Caco-2 (cell line): ENCODE measurements at regions not wholly inside any gene's neighbourhood (a gene's known extent, or its start where the extent isn't known, plus 50 kb on each side); places are given as distances from the start of the nearest gene placed in this dataset.

ENCODE experiments used
- BruUV-seq: library from RNA; stranded (reverse); fragments of 400-500 nt; replicated peaks from 2 replicates; lab custom pipeline; 2021; lab: Mats Ljungman, UMichigan
- CTCF ChIA-PET: fragments of 300-600 bp; sonication (Branson Sonifier 250); formaldehyde crosslinking; loops from one replicate; lab custom pipeline; 2022; ENCODE audit warnings: antibody characterized with exemption; lab: Charles Lee
- POLR2A ChIA-PET: fragments of 300-600 bp; sonication (Branson Sonifier 250); formaldehyde crosslinking; loops from one replicate; lab custom pipeline; 2022; ENCODE audit warnings: antibody characterized with exemption; lab: Charles Lee
- DNase-seq, 2 experiments: peaks; one replicate each; pipeline versions ENCODE4 v3.0.0 to v3.0.0-alpha.2; 2020 to 2022
- H3K27me3 ChIP-seq: replicated peaks from 2 replicates; pipeline ENCODE4 v1.6.0; 2011; ENCODE audit warnings: low read length; ENCODE audit not compliant: control insufficient read depth, insufficient read depth
- H3K36me3 ChIP-seq: 2 replicates; pipeline ENCODE4 v1.5.1; 2011; ENCODE audit warnings: low read length; ENCODE audit not compliant: control insufficient read depth, insufficient read depth
- H3K4me1 ChIP-seq: fragments of 250-450 bp; sonication (Bioruptor Pico); 2 replicates; pipeline ENCODE4 v1.5.1; 2020; ENCODE audit warnings: mild to moderate bottlenecking
- H3K4me3 ChIP-seq: 2 replicates; pipeline ENCODE4 v1.5.1; 2011; ENCODE audit warnings: low read depth, mild to moderate bottlenecking, control low read depth, low read length
- H3K9me3 ChIP-seq: fragments of 250-450 bp; sonication (Bioruptor Pico); 2 replicates; pipeline ENCODE4 v1.5.1; 2020; ENCODE audit warnings: mild to moderate bottlenecking, moderate library complexity
- H3K27ac Mint-ChIP-seq: one replicate; pipeline ENCODE4 v1.8.0; 2022; ENCODE audit warnings: mixed read lengths; ENCODE audit not compliant: unreplicated experiment
- H3K27me3 Mint-ChIP-seq: one replicate; pipeline ENCODE4 v1.8.0; 2022; ENCODE audit warnings: mixed read lengths; ENCODE audit not compliant: insufficient read depth, unreplicated experiment
- H3K36me3 Mint-ChIP-seq: one replicate; pipeline ENCODE4 v1.8.0; 2022; ENCODE audit warnings: mild to moderate bottlenecking, mixed read lengths; ENCODE audit not compliant: insufficient read depth, unreplicated experiment
- H3K4me1 Mint-ChIP-seq: one replicate; pipeline ENCODE4 v1.8.0; 2022; ENCODE audit warnings: low read depth, mixed read lengths; ENCODE audit not compliant: unreplicated experiment
- H3K4me3 Mint-ChIP-seq: one replicate; pipeline ENCODE4 v1.8.0; 2022; ENCODE audit warnings: mild to moderate bottlenecking, moderate library complexity, mixed read lengths; ENCODE audit not compliant: unreplicated experiment
- H3K9me3 Mint-ChIP-seq: one replicate; pipeline ENCODE4 v1.8.0; 2022; ENCODE audit warnings: mixed read lengths; ENCODE audit not compliant: unreplicated experiment
- CTCF ChIP-seq, 2 experiments: fragments of 200-600 bp in 1 of 2; IDR thresholded peaks; 1 replicate in 1 of 2; 2 replicates in 1 of 2; pipeline versions ENCODE4 v1.5.1 to v1.8.0; 2011 to 2022; ENCODE audit warnings: antibody characterized with exemption in 1 of 2, control low read depth in 1 of 2, inconsistent platforms in 1 of 2, low read depth in 1 of 2, low read length in 1 of 2, mild to moderate bottlenecking in 1 of 2, moderate library complexity in 1 of 2; ENCODE audit not compliant: insufficient read depth in 1 of 2, severe bottlenecking in 1 of 2, unreplicated experiment in 1 of 2
- intact Hi-C: fragments of 100-400 bp; cut with micrococcal nuclease; formaldehyde crosslinking; loops from one replicate; pipeline ENCODE4 v1.10.0; 2022; ENCODE audit not compliant: unreplicated experiment

GRCh38 chr4:141922236-141922635 lies 285.9 kb downstream of the IL15 start:
- intact Hi-C loops, result no loop called here

GRCh38 chr4:141926406-141926805 lies 290.0 kb downstream of the IL15 start:
- no peaks in the 10 kb centered on the region for H3K9me3 Mint-ChIP-seq
- ChIA-PET POLR2A (no interaction called here), CTCF (no interaction called here)
- no peak for TF ChIP-seq CTCF (IDR thresholded peaks at IDR 0.05; ENCODE audit: insufficient read depth in 1 of 2, low read depth in 1 of 2, low read length in 1 of 2, severe bottlenecking in 1 of 2, unreplicated experiment in 1 of 2)
- peaks cover 2% of the 10 kb centered on the region for H3K27me3 Mint-ChIP-seq
- DNase-seq, result no peak
- BruUV-seq, result no TSS peak
- no peak overlapping the region for H3K4me3 Mint-ChIP-seq
- H3K4me1 Mint-ChIP-seq, result no peaks in the 10 kb centered on the region
- Histone ChIP-seq H3K27me3 (no peaks in the 10 kb centered on the region), H3K4me1 (no peaks in the 10 kb centered on the region), H3K4me3 (no peak overlapping the region), H3K36me3 (no peaks in the 10 kb centered on the region), H3K9me3 (no peaks in the 10 kb centered on the region)
- H3K27ac Mint-ChIP-seq, result no peak overlapping the region
- intact Hi-C loops, result no loop called here
- no peaks in the 10 kb centered on the region for H3K36me3 Mint-ChIP-seq

More at GRCh38 chr4:141922236-141922635, 285.9 kb downstream of the IL15 start:
- DNase-seq, result no peak
- TF ChIP-seq CTCF (IDR thresholded peaks at IDR 0.05; ENCODE audit: insufficient read depth in 1 of 2, low read depth in 1 of 2, low read length in 1 of 2, severe bottlenecking in 1 of 2, unreplicated experiment in 1 of 2), result no peak
- H3K9me3 Mint-ChIP-seq, result no peaks in the 10 kb centered on the region
- H3K4me1 ChIP-seq, result no peaks in the 10 kb centered on the region
- H3K4me3 Mint-ChIP-seq, result no peak overlapping the region
- no peak overlapping the region for H3K4me3 ChIP-seq
- peaks cover 2% of the 10 kb centered on the region for H3K27me3 Mint-ChIP-seq
- H3K9me3 ChIP-seq, result no peaks in the 10 kb centered on the region
- H3K36me3 ChIP-seq, result no peaks in the 10 kb centered on the region
- no peaks in the 10 kb centered on the region for H3K27me3 ChIP-seq
- ChIA-PET POLR2A (no interaction called here), CTCF (no interaction called here)
- H3K27ac Mint-ChIP-seq, result no peak overlapping the region
- H3K36me3 Mint-ChIP-seq, result no peaks in the 10 kb centered on the region
- BruUV-seq, result no TSS peak
- no peaks in the 10 kb centered on the region for H3K4me1 Mint-ChIP-seq

GRCh38 chr4:141932490-141932889 lies 296.1 kb downstream of the IL15 start:
- DNase-seq, result no peak
- POLR2A ChIA-PET, result no interaction called here
- intact Hi-C loops, result no loop called here
- H3K36me3 ChIP-seq, result no peaks in the 10 kb centered on the region
- no peaks in the 10 kb centered on the region for H3K4me1 Mint-ChIP-seq
- peaks cover 10% of the 10 kb centered on the region for H3K9me3 ChIP-seq
- CTCF ChIA-PET, result no interaction called here
- H3K9me3 Mint-ChIP-seq, result peaks cover 11% of the 10 kb centered on the region
- TF ChIP-seq CTCF (IDR thresholded peaks at IDR 0.05; ENCODE audit: insufficient read depth in 1 of 2, low read depth in 1 of 2, low read length in 1 of 2, severe bottlenecking in 1 of 2, unreplicated experiment in 1 of 2), result no peak
- no TSS peak for BruUV-seq
- H3K27me3 ChIP-seq, result no peaks in the 10 kb centered on the region
- H3K4me3 Mint-ChIP-seq, result no peak overlapping the region
- no peaks in the 10 kb centered on the region for H3K4me1 ChIP-seq
- no peak overlapping the region for H3K27ac Mint-ChIP-seq
- H3K36me3 Mint-ChIP-seq, result no peaks in the 10 kb centered on the region
- H3K4me3 ChIP-seq, result no peak overlapping the region
- H3K27me3 Mint-ChIP-seq, result no peaks in the 10 kb centered on the region
